ENCODE measurements at regions not wholly inside any gene's neighbourhood (a gene's known extent, or its start where the extent isn't known, plus 50 kb on each side); places are given as distances from the start of the nearest gene placed in this dataset.

GRCh38 chr7:434891-435629, 84.6 kb downstream of the PDGFA start:
- no peak for TF ChIP-seq POLR2AphosphoS5 (IDR thresholded peaks at IDR 0.05; ENCODE audit: low read depth)
- TF ChIP-seq, protein P1, sequence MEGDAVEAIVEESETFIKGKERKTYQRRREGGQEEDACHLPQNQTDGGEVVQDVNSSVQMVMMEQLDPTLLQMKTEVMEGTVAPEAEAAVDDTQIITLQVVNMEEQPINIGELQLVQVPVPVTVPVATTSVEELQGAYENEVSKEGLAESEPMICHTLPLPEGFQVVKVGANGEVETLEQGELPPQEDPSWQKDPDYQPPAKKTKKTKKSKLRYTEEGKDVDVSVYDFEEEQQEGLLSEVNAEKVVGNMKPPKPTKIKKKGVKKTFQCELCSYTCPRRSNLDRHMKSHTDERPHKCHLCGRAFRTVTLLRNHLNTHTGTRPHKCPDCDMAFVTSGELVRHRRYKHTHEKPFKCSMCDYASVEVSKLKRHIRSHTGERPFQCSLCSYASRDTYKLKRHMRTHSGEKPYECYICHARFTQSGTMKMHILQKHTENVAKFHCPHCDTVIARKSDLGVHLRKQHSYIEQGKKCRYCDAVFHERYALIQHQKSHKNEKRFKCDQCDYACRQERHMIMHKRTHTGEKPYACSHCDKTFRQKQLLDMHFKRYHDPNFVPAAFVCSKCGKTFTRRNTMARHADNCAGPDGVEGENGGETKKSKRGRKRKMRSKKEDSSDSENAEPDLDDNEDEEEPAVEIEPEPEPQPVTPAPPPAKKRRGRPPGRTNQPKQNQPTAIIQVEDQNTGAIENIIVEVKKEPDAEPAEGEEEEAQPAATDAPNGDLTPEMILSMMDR (IDR thresholded peaks at IDR 0.05; ENCODE audit: insufficient read depth, low read length) = no peak
- TF ChIP-seq, protein P2, sequence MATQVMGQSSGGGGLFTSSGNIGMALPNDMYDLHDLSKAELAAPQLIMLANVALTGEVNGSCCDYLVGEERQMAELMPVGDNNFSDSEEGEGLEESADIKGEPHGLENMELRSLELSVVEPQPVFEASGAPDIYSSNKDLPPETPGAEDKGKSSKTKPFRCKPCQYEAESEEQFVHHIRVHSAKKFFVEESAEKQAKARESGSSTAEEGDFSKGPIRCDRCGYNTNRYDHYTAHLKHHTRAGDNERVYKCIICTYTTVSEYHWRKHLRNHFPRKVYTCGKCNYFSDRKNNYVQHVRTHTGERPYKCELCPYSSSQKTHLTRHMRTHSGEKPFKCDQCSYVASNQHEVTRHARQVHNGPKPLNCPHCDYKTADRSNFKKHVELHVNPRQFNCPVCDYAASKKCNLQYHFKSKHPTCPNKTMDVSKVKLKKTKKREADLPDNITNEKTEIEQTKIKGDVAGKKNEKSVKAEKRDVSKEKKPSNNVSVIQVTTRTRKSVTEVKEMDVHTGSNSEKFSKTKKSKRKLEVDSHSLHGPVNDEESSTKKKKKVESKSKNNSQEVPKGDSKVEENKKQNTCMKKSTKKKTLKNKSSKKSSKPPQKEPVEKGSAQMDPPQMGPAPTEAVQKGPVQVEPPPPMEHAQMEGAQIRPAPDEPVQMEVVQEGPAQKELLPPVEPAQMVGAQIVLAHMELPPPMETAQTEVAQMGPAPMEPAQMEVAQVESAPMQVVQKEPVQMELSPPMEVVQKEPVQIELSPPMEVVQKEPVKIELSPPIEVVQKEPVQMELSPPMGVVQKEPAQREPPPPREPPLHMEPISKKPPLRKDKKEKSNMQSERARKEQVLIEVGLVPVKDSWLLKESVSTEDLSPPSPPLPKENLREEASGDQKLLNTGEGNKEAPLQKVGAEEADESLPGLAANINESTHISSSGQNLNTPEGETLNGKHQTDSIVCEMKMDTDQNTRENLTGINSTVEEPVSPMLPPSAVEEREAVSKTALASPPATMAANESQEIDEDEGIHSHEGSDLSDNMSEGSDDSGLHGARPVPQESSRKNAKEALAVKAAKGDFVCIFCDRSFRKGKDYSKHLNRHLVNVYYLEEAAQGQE (IDR thresholded peaks at IDR 0.05; ENCODE audit: insufficient replicate concordance, low read depth) = no peak
- no peak for TF ChIP-seq SPI1 (IDR thresholded peaks at IDR 0.05; ENCODE audit: borderline replicate concordance, low read depth)

Data from HL-60 (cell line).